RWPE1 (cell line): ENCODE measurements at regions not wholly inside any gene's neighbourhood (a gene's known extent, or its start where the extent isn't known, plus 50 kb on each side); places are given as distances from the start of the nearest gene placed in this dataset.

Experiments
- CTCF ChIA-PET: fragments of 350-600 bp; sonication (Branson Sonifier 250); formaldehyde crosslinking; extraction: SDS; loops from one replicate; lab custom pipeline; 2021; lab: Yijun Ruan, JAX
- POLR2A ChIA-PET: fragments of 400-600 bp; formaldehyde crosslinking; extraction: SDS; loops from one replicate; lab custom pipeline; 2020; ENCODE audit warnings: antibody characterized with exemption; ENCODE audit not compliant: low non-redundant PET; lab: Yijun Ruan, JAX
- DNase-seq: peaks from one replicate; pipeline ENCODE4 v3.0.0; 2012; ENCODE audit warnings: low spot score
- H3K27ac ChIP-seq: fragments of 450-650 bp; 2 replicates; pipeline ENCODE4 v1.5.1; 2017
- TF ChIP-seq, protein P1 (sequence below): fragments of 450-650 bp; conservative IDR thresholded peaks from 2 replicates; pipeline ENCODE4 v1.5.1; 2017; ENCODE audit warnings: low read depth, mild to moderate bottlenecking

DNA sequence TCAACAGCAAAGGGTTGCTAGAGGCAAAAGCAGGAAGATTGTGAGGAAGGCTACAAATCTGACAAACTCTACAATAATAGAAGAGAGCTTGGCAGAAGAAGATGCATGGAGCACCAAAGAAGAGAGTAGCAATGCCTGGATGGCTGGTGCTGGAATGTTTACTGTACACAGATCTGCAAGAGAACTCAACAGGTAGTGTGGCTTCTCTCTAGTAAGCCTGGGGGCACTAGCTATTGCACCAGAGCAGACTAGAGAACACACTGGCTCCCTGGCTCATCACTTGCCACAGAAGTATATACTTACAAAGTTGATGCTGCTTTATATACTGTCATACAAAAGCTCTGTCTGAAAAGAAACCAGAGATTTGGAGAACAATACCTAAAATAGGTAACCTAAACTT is 475.0 kb upstream of the NCAM2 start:
- ChIA-PET CTCF (no interaction called here), POLR2A (no interaction called here)
- no peak for DNase-seq
- no peak overlapping the region for H3K27ac ChIP-seq
- TF ChIP-seq, protein P1, sequence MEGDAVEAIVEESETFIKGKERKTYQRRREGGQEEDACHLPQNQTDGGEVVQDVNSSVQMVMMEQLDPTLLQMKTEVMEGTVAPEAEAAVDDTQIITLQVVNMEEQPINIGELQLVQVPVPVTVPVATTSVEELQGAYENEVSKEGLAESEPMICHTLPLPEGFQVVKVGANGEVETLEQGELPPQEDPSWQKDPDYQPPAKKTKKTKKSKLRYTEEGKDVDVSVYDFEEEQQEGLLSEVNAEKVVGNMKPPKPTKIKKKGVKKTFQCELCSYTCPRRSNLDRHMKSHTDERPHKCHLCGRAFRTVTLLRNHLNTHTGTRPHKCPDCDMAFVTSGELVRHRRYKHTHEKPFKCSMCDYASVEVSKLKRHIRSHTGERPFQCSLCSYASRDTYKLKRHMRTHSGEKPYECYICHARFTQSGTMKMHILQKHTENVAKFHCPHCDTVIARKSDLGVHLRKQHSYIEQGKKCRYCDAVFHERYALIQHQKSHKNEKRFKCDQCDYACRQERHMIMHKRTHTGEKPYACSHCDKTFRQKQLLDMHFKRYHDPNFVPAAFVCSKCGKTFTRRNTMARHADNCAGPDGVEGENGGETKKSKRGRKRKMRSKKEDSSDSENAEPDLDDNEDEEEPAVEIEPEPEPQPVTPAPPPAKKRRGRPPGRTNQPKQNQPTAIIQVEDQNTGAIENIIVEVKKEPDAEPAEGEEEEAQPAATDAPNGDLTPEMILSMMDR: no peak

- H3K27ac ChIP-seq: no peak overlapping the region
- TF ChIP-seq, protein P1: no peak
- CTCF ChIA-PET: interaction anchor here (0.7 kb wide), 1 partner anchor 66 kb away, joined by 3 read pairs; no protein-coding TSS in a partner anchor
- POLR2A ChIA-PET: no interaction called here
- DNase-seq: no peak
Observed at GRCh38 chr21:20527731-20528460, 470.3 kb upstream of the NCAM2 start.

DNA sequence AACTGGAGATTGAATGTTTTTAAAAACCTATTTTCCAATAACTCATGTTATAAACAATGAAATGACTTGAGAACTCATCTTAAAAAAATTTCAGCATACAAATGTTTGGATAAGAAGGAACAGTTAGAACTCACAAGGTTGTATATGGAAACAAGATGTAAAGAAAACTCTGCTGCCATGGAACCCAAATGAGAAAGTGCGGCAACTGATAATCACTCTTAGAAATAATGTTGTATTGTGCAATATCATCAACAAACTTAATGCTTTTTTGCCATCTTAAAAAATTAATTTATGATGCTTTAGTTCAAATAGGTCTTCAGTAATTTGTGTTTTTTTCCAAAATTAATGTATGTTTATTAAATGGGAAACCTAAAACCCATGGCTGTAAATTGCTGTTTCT is 461.1 kb upstream of the NCAM2 start:
- no peak overlapping the region for H3K27ac ChIP-seq
- TF ChIP-seq, protein P1: no peak
- DNase-seq: no peak
- CTCF ChIA-PET: interaction anchor here (1.3 kb wide), 1 partner anchor 94 kb away, joined by 5 read pairs; no protein-coding TSS in a partner anchor
- POLR2A ChIA-PET: no interaction called here

DNA sequence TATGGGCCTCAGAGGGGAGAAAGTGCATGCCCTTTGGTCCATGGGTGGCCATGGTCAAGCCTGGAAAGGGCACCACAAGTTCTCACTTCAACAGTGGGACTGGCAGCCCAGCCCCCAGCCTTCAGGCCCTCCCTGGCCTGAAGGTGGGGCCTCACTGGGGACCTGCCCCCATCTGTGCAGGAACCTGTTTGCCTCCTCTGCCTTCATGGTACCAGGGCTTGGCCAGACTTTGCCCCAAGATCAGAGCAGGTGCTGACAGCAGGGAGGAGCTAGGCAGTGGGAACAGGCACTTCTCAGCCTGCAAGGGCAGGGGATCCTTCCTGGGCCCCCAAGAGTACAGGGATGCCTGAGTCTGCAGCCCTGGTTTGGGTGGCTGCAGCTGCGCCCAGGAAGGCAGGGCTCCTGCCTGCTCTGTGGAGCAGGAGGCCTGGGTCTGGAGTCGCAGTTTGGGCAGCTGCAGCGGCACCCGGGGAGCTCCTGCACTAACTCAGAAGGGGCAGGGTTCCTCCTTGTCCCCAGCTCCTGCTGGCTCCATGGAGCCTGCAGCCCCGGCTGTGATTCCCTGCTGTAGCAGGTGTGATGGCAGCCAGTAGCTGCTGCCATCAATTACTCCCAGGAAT is 460.1 kb upstream of the NCAM2 start:
- TF ChIP-seq, protein P1: no peak
- H3K27ac ChIP-seq: no peak overlapping the region
- DNase-seq: no peak
- CTCF ChIA-PET: interaction anchor here (0.5 to 1.3 kb wide), 3 partner anchors 95 to 1737 kb away, joined by 3 to 5 read pairs (median 3); no protein-coding TSS in a partner anchor
- POLR2A ChIA-PET: no interaction called here

DNA sequence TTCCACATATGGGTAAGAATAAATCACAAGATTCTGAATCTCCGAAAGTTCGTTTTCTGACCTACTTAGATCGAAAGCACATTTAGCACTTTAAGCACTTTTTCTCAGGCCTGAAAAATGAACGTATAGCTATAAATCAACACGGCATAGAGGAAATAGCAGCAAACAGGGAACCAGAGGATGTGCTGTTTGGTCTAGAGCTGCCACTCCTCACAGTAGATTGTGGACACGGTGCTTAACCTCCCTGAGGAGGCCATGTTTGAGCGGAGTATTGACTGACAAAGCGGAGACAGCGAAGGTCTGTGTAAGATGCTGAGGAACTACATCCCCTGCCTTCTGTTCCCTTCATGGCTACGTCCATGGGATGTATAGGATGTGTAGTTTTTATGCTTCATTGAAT is 452.8 kb upstream of the NCAM2 start:
- TF ChIP-seq, protein P1: no peak
- DNase-seq: no peak
- no peak overlapping the region for H3K27ac ChIP-seq
- POLR2A ChIA-PET: no interaction called here
- CTCF ChIA-PET: no interaction called here

DNA sequence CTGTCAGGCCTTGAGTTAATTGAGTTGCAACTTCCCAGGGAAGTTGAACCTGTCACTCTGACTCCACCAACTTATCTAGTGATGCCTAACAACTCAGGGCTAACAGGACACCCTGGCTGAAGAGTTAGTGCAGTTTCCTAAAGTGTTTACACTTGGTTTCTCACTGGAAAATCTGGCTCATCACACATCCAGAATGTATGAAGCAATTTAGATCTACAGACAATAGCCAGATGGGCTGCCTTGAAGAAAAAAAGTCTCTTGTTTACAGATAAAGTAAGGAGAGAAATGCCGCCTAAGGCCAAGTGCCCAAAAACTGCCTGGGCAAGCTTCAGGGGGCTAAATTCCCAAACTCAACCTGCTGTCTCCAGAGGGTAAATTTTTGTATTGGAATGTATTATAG is 446.3 kb upstream of the NCAM2 start:
- H3K27ac ChIP-seq: no peak overlapping the region
- TF ChIP-seq, protein P1: no peak
- POLR2A ChIA-PET: no interaction called here
- CTCF ChIA-PET: no interaction called here
- DNase-seq: no peak
